Mucosa of stomach (tissue), 1 donor: ENCODE measurements at regions not wholly inside any gene's neighbourhood (a gene's known extent, or its start where the extent isn't known, plus 50 kb on each side); places are given as distances from the start of the nearest gene placed in this dataset.

Source experiments
- H3K27me3 ChIP-seq: one replicate; pipeline ENCODE4 v1.7.0; 2013; ENCODE audit warnings: mild to moderate bottlenecking, low read length; ENCODE audit not compliant: control insufficient read depth, insufficient read depth
- H3K36me3 ChIP-seq: one replicate; pipeline ENCODE4 v1.7.0; 2013; ENCODE audit warnings: low read length; ENCODE audit not compliant: control insufficient read depth, insufficient read depth
- H3K4me1 ChIP-seq: one replicate; pipeline ENCODE4 v1.7.0; 2013; ENCODE audit warnings: mild to moderate bottlenecking, low read length; ENCODE audit not compliant: control insufficient read depth, insufficient read depth
- H3K4me3 ChIP-seq: one replicate; pipeline ENCODE4 v1.7.0; 2013; ENCODE audit warnings: low read length
- H3K9ac ChIP-seq: one replicate; pipeline ENCODE4 v1.7.0; 2013; ENCODE audit warnings: mild to moderate bottlenecking, low read length, moderate library complexity
- H3K9me3 ChIP-seq: one replicate; pipeline ENCODE4 v1.7.0; 2013; ENCODE audit warnings: mild to moderate bottlenecking, low read length, moderate library complexity; ENCODE audit not compliant: control insufficient read depth
- donor health status: Pancreatic carcinoma.

- Histone ChIP-seq H3K9me3 (no peaks in the 10 kb centered on the region), H3K4me3 (no peak overlapping the region), H3K27me3 (no peaks in the 10 kb centered on the region), H3K9ac (no peak overlapping the region), H3K36me3 (no peaks in the 10 kb centered on the region), H3K4me1 (peaks cover 44% of the 10 kb centered on the region)
Observed at GRCh38 chr2:41968182-41968578, 79.6 kb upstream of the PKDCC start.

GRCh38 chr2:41970988-41971660 lies 76.7 kb upstream of the PKDCC start:
- peaks cover 24% of the 10 kb centered on the region for H3K4me1 ChIP-seq
- H3K9ac ChIP-seq = no peak overlapping the region
- no peak overlapping the region for H3K4me3 ChIP-seq
- no peaks in the 10 kb centered on the region for H3K9me3 ChIP-seq
- no peaks in the 10 kb centered on the region for H3K36me3 ChIP-seq
- H3K27me3 ChIP-seq = no peaks in the 10 kb centered on the region

GRCh38 chr2:41972179-41972578 lies 75.6 kb upstream of the PKDCC start:
- H3K9ac ChIP-seq = no peak overlapping the region
- no peak overlapping the region for H3K4me3 ChIP-seq
- H3K9me3 ChIP-seq = no peaks in the 10 kb centered on the region
- peaks cover 13% of the 10 kb centered on the region for H3K4me1 ChIP-seq
- H3K36me3 ChIP-seq = no peaks in the 10 kb centered on the region
- H3K27me3 ChIP-seq = no peaks in the 10 kb centered on the region

- H3K36me3 ChIP-seq = no peaks in the 10 kb centered on the region
- H3K9ac ChIP-seq = no peak overlapping the region
- H3K4me1 ChIP-seq = peaks cover 7% of the 10 kb centered on the region
- H3K9me3 ChIP-seq = no peaks in the 10 kb centered on the region
- H3K27me3 ChIP-seq = no peaks in the 10 kb centered on the region
- no peak overlapping the region for H3K4me3 ChIP-seq
Observed at GRCh38 chr2:41972819-41973218, 75.0 kb upstream of the PKDCC start.

- H3K9ac ChIP-seq = no peak overlapping the region
- no peaks in the 10 kb centered on the region for H3K36me3 ChIP-seq
- no peaks in the 10 kb centered on the region for H3K9me3 ChIP-seq
- no peaks in the 10 kb centered on the region for H3K4me1 ChIP-seq
- no peaks in the 10 kb centered on the region for H3K27me3 ChIP-seq
- no peak overlapping the region for H3K4me3 ChIP-seq
Observed at GRCh38 chr2:41973871-41974270, 74.0 kb upstream of the PKDCC start.

GRCh38 chr2:41981417-41981816 lies 66.4 kb upstream of the PKDCC start:
- Histone ChIP-seq H3K36me3 (no peaks in the 10 kb centered on the region), H3K9ac (no peak overlapping the region), H3K9me3 (no peaks in the 10 kb centered on the region), H3K4me1 (no peaks in the 10 kb centered on the region), H3K4me3 (no peak overlapping the region), H3K27me3 (no peaks in the 10 kb centered on the region)

GRCh38 chr2:41985573-41986095 lies 62.2 kb upstream of the PKDCC start:
- Histone ChIP-seq H3K9me3 (no peaks in the 10 kb centered on the region), H3K27me3 (no peaks in the 10 kb centered on the region), H3K9ac (no peak overlapping the region), H3K36me3 (no peaks in the 10 kb centered on the region), H3K4me3 (no peak overlapping the region), H3K4me1 (no peaks in the 10 kb centered on the region)

GRCh38 chr2:41989501-41990180 lies 58.2 kb upstream of the PKDCC start:
- peaks cover 3% of the 10 kb centered on the region for H3K4me1 ChIP-seq
- no peaks in the 10 kb centered on the region for H3K27me3 ChIP-seq
- no peak overlapping the region for H3K4me3 ChIP-seq
- no peaks in the 10 kb centered on the region for H3K9me3 ChIP-seq
- H3K9ac ChIP-seq = no peak overlapping the region
- H3K36me3 ChIP-seq = no peaks in the 10 kb centered on the region

- H3K36me3 ChIP-seq = no peaks in the 10 kb centered on the region
- H3K4me1 ChIP-seq = peaks cover 4% of the 10 kb centered on the region
- H3K4me3 ChIP-seq = no peak overlapping the region
- H3K27me3 ChIP-seq = no peaks in the 10 kb centered on the region
- no peaks in the 10 kb centered on the region for H3K9me3 ChIP-seq
- no peak overlapping the region for H3K9ac ChIP-seq
Observed at GRCh38 chr2:41990245-41990644, 57.6 kb upstream of the PKDCC start.

- Histone ChIP-seq H3K9me3 (no peaks in the 10 kb centered on the region), H3K36me3 (no peaks in the 10 kb centered on the region), H3K4me3 (no peak overlapping the region), H3K27me3 (no peaks in the 10 kb centered on the region), H3K9ac (no peak overlapping the region), H3K4me1 (peaks cover 4% of the 10 kb centered on the region)
Observed at GRCh38 chr2:41990688-41991087, 57.1 kb upstream of the PKDCC start.

GRCh38 chr2:41992056-41992642 lies 55.7 kb upstream of the PKDCC start:
- peaks cover 4% of the 10 kb centered on the region for H3K4me1 ChIP-seq
- no peaks in the 10 kb centered on the region for H3K36me3 ChIP-seq
- H3K4me3 ChIP-seq = no peak overlapping the region
- no peaks in the 10 kb centered on the region for H3K27me3 ChIP-seq
- no peaks in the 10 kb centered on the region for H3K9me3 ChIP-seq
- no peak overlapping the region for H3K9ac ChIP-seq

- H3K4me1 ChIP-seq = peaks cover 4% of the 10 kb centered on the region
- no peaks in the 10 kb centered on the region for H3K9me3 ChIP-seq
- H3K4me3 ChIP-seq = no peak overlapping the region
- no peaks in the 10 kb centered on the region for H3K27me3 ChIP-seq
- no peak overlapping the region for H3K9ac ChIP-seq
- no peaks in the 10 kb centered on the region for H3K36me3 ChIP-seq
Observed at GRCh38 chr2:41992671-41993434, 55.0 kb upstream of the PKDCC start.
